Gastroesophageal sphincter (tissue), 3 donors: ENCODE measurements at regions not wholly inside any gene's neighbourhood (a gene's known extent, or its start where the extent isn't known, plus 50 kb on each side); places are given as distances from the start of the nearest gene placed in this dataset.

Experiments
- EP300 ChIP-seq: sonication (generic); formaldehyde crosslinking; IDR thresholded peaks from one replicate; pipeline ENCODE4 v1.6.1; 2017; ENCODE audit warnings: antibody characterized with exemption, mild to moderate bottlenecking
- TF ChIP-seq, protein P1 (sequence below), 4 experiments: fragments of 200-600 bp in 2 of 4; fragments of 450-650 bp in 2 of 4; sonication (generic) in 1 of 4; IDR thresholded peaks; one replicate each; pipeline ENCODE4 v1.5.1; 2017 to 2019; ENCODE audit warnings: antibody characterized with exemption in 4 of 4, mild to moderate bottlenecking in 2 of 4, moderate library complexity in 2 of 4

GRCh38 chr2:206217166-206217565 is 57.3 kb upstream of the ZDBF2 start:
- TF ChIP-seq, protein P1, sequence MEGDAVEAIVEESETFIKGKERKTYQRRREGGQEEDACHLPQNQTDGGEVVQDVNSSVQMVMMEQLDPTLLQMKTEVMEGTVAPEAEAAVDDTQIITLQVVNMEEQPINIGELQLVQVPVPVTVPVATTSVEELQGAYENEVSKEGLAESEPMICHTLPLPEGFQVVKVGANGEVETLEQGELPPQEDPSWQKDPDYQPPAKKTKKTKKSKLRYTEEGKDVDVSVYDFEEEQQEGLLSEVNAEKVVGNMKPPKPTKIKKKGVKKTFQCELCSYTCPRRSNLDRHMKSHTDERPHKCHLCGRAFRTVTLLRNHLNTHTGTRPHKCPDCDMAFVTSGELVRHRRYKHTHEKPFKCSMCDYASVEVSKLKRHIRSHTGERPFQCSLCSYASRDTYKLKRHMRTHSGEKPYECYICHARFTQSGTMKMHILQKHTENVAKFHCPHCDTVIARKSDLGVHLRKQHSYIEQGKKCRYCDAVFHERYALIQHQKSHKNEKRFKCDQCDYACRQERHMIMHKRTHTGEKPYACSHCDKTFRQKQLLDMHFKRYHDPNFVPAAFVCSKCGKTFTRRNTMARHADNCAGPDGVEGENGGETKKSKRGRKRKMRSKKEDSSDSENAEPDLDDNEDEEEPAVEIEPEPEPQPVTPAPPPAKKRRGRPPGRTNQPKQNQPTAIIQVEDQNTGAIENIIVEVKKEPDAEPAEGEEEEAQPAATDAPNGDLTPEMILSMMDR (IDR thresholded peaks at IDR 0.05) = no peak
- no peak for TF ChIP-seq EP300
